WI38 (cell line): ENCODE measurements at regions not wholly inside any gene's neighbourhood (a gene's known extent, or its start where the extent isn't known, plus 50 kb on each side); places are given as distances from the start of the nearest gene placed in this dataset.

ENCODE experiments used
- H3K4me3 ChIP-seq: 2 replicates; pipeline ENCODE4 v1.5.1; 2011; ENCODE audit warnings: low read depth, mild to moderate bottlenecking, control low read depth, low read length
- CTCF ChIP-seq: IDR thresholded peaks from 2 replicates; pipeline ENCODE4 v1.5.1; 2012; ENCODE audit warnings: low read depth, mild to moderate bottlenecking, control low read depth, low read length

- no peak for TF ChIP-seq CTCF
- no peak overlapping the region for H3K4me3 ChIP-seq
These were observed 528.9 kb upstream of the FZD8 start for GRCh38 chr10:36170943-36171501.

GRCh38 chr10:36170142-36170719, 528.1 kb upstream of the FZD8 start:
- TF ChIP-seq CTCF: no peak
- H3K4me3 ChIP-seq: no peak overlapping the region

- H3K4me3 ChIP-seq: no peak overlapping the region
- TF ChIP-seq CTCF: no peak
These were observed 526.7 kb upstream of the FZD8 start for GRCh38 chr10:36168777-36169176.

- no peak overlapping the region for H3K4me3 ChIP-seq
- TF ChIP-seq CTCF: no peak
These were observed 522.7 kb upstream of the FZD8 start for GRCh38 chr10:36164556-36165504.

GRCh38 chr10:36163827-36164226, 521.7 kb upstream of the FZD8 start:
- no peak for TF ChIP-seq CTCF
- H3K4me3 ChIP-seq: no peak overlapping the region

GRCh38 chr10:36157486-36157885, 515.4 kb upstream of the FZD8 start:
- no peak overlapping the region for H3K4me3 ChIP-seq
- TF ChIP-seq CTCF: no peak

GRCh38 chr10:36148207-36148606, 506.1 kb upstream of the FZD8 start:
- no peak for TF ChIP-seq CTCF
- H3K4me3 ChIP-seq: no peak overlapping the region
